Neuronal stem cell (in vitro differentiated cells): ENCODE measurements at regions not wholly inside any gene's neighbourhood (a gene's known extent, or its start where the extent isn't known, plus 50 kb on each side); places are given as distances from the start of the nearest gene placed in this dataset.

Experiments used
- DNase-seq: peaks from one replicate; pipeline ENCODE4 v3.0.0-alpha.2; 2013; ENCODE audit warnings: low spot score
- H2AFZ ChIP-seq: one replicate; pipeline ENCODE4 v1.6.1; 2013; ENCODE audit warnings: mild to moderate bottlenecking, low read length, inconsistent platforms
- H2AK5ac ChIP-seq: 2 replicates; pipeline ENCODE4 v1.6.1; 2013; ENCODE audit warnings: low read depth, mild to moderate bottlenecking, inconsistent platforms, low read length, moderate library complexity, mixed read lengths
- H2BK120ac ChIP-seq: 2 replicates; pipeline ENCODE4 v1.6.1; 2013; ENCODE audit warnings: low read depth, mild to moderate bottlenecking, inconsistent platforms, low read length, moderate library complexity, mixed read lengths
- H2BK12ac ChIP-seq: one replicate; pipeline ENCODE4 v1.6.1; 2013; ENCODE audit warnings: low read length, inconsistent platforms
- H2BK15ac ChIP-seq: 2 replicates; pipeline ENCODE4 v1.6.1; 2013; ENCODE audit warnings: mild to moderate bottlenecking, low read length, inconsistent platforms, mixed read lengths
- H2BK5ac ChIP-seq: one replicate; pipeline ENCODE4 v1.6.1; 2013; ENCODE audit warnings: inconsistent platforms, mild to moderate bottlenecking, low read length, moderate library complexity
- H3K14ac ChIP-seq: one replicate; pipeline ENCODE4 v1.6.1; 2013; ENCODE audit warnings: low read length, inconsistent platforms
- H3K18ac ChIP-seq: 2 replicates; pipeline ENCODE4 v1.6.1; 2013; ENCODE audit warnings: low read length, inconsistent platforms
- H3K23ac ChIP-seq: 2 replicates; pipeline ENCODE4 v1.6.1; 2013; ENCODE audit warnings: low read depth, mild to moderate bottlenecking, mixed read lengths, low read length, inconsistent platforms; ENCODE audit not compliant: poor library complexity
- H3K27ac ChIP-seq: replicated peaks from 3 replicates; pipeline ENCODE4 v1.5.1; 2013; ENCODE audit warnings: low read length, inconsistent platforms
- H3K27me3 ChIP-seq, 3 experiments: 2 replicates each; pipeline ENCODE4 v1.6.1; 2013; ENCODE audit warnings: low read length in 3 of 3, mild to moderate bottlenecking in 2 of 3, inconsistent platforms in 1 of 3, low read depth in 1 of 3, mixed read lengths in 1 of 3, moderate library complexity in 1 of 3; ENCODE audit not compliant: control insufficient read depth in 3 of 3, insufficient read depth in 3 of 3
- H3K36me3 ChIP-seq, 2 donors: replicated peaks in 1 of 2; 2 replicates each; pipeline ENCODE4 v1.6.1; 2013; ENCODE audit warnings: low read length in 2 of 2; ENCODE audit not compliant: control insufficient read depth in 2 of 2, insufficient read depth in 2 of 2
- H3K4ac ChIP-seq: 2 replicates; pipeline ENCODE4 v1.6.1; 2013; ENCODE audit warnings: inconsistent platforms, mild to moderate bottlenecking, low read length, moderate library complexity
- H3K4me1 ChIP-seq, 2 donors: 1 replicate in 1 of 2; 2 replicates in 1 of 2; pipeline ENCODE4 v1.6.1; 2013; ENCODE audit warnings: low read length in 2 of 2, low read depth in 1 of 2; ENCODE audit not compliant: control insufficient read depth in 2 of 2, insufficient read depth in 1 of 2
- H3K4me2 ChIP-seq: one replicate; pipeline ENCODE4 v1.6.1; 2013; ENCODE audit warnings: mild to moderate bottlenecking, low read length, inconsistent platforms; ENCODE audit not compliant: insufficient read depth, poor library complexity, severe bottlenecking
- H3K4me3 ChIP-seq, 2 donors: 2 replicates each; pipeline ENCODE4 v1.5.1; 2013; ENCODE audit warnings: low read length in 2 of 2, mild to moderate bottlenecking in 2 of 2, inconsistent platforms in 1 of 2, moderate library complexity in 1 of 2
- H3K79me1 ChIP-seq: one replicate; pipeline ENCODE4 v1.6.1; 2013; ENCODE audit warnings: low read depth, mild to moderate bottlenecking, inconsistent platforms, low read length, moderate library complexity
- H3K9ac ChIP-seq: one replicate; pipeline ENCODE4 v1.6.1; 2013; ENCODE audit warnings: mild to moderate bottlenecking, low read depth, low read length, inconsistent platforms; ENCODE audit not compliant: poor library complexity
- H3K9me3 ChIP-seq, 2 donors: replicated peaks in 1 of 2; 2 replicates each; pipeline versions ENCODE3 to v1.6.1; 2013; ENCODE audit warnings: low read length in 2 of 2, mild to moderate bottlenecking in 2 of 2, inconsistent platforms in 1 of 2, low read depth in 1 of 2, mixed read lengths in 1 of 2, moderate library complexity in 1 of 2; ENCODE audit not compliant: control insufficient read depth in 2 of 2, insufficient read depth in 1 of 2
- H4K8ac ChIP-seq: one replicate; pipeline ENCODE4 v1.6.1; 2013; ENCODE audit warnings: low read depth, mild to moderate bottlenecking, inconsistent platforms, low read length, moderate library complexity
- H4K91ac ChIP-seq: one replicate; pipeline ENCODE4 v1.6.1; 2013; ENCODE audit warnings: low read length, low read depth, mild to moderate bottlenecking, inconsistent platforms; ENCODE audit not compliant: poor library complexity
- WGBS, 2 donors: extraction: QIAGEN DNeasy Blood & Tissue Kit; methylation state at CpG; one replicate each; pipeline ENCODE4 v1.1.7; 2013; ENCODE audit warnings: missing lambda C conversion rate in 2 of 2, mixed read lengths in 1 of 2; ENCODE audit not compliant: insufficient read length in 2 of 2, insufficient replicate concordance in 1 of 2; ENCODE audit errors: extremely low coverage in 2 of 2; 5-methylcytosine and 5-hydroxymethylcytosine counted together

- Histone ChIP-seq H2BK5ac (no peak overlapping the region), H3K4ac (no peak overlapping the region), H3K36me3 (no peaks in the 10 kb centered on the region), H3K79me1 (no peaks in the 10 kb centered on the region), H4K8ac (no peak overlapping the region), H2BK120ac (no peak overlapping the region), H3K14ac (no peak overlapping the region), H3K4me1 (no peaks in the 10 kb centered on the region), H4K91ac (no peak overlapping the region), H2AK5ac (no peak overlapping the region), H3K27me3 (peaks cover 0 to 6% (median 0%) of the 10 kb centered on the region in 3 experiments), H3K18ac (no peak overlapping the region), H2BK12ac (no peak overlapping the region), H2AFZ (no peak overlapping the region), H3K4me2 (no peak overlapping the region), H3K23ac (no peak overlapping the region), H3K9me3 (no peaks in the 10 kb centered on the region), H2BK15ac (no peak overlapping the region), H3K27ac (no peak overlapping the region), H3K9ac (no peak overlapping the region), H3K4me3 (no peak overlapping the region)
- no peak for DNase-seq
These were observed 266.5 kb downstream of the GFRA1 start for GRCh38 chr10:116006508-116006907.

- whole genome bisulfite sequencing, 2 donors = no CpG with 5 or more reads among the region's 2 CpGs
- no peak overlapping the region for H2BK12ac ChIP-seq
- H3K9me3 ChIP-seq = no peaks in the 10 kb centered on the region
- H4K91ac ChIP-seq = no peak overlapping the region
- no peak overlapping the region for H3K4me3 ChIP-seq
- H3K27me3 ChIP-seq = peaks cover 0 to 6% (median 0%) of the 10 kb centered on the region in 3 experiments
- no peak overlapping the region for H2BK120ac ChIP-seq
- no peak overlapping the region for H3K27ac ChIP-seq
- no peak overlapping the region for H3K4me2 ChIP-seq
- H3K36me3 ChIP-seq = no peaks in the 10 kb centered on the region
- DNase-seq = no peak
- no peak overlapping the region for H2AFZ ChIP-seq
- H3K18ac ChIP-seq = no peak overlapping the region
- H2BK5ac ChIP-seq = no peak overlapping the region
- no peak overlapping the region for H3K14ac ChIP-seq
- peaks cover 0 to 12% of the 10 kb centered on the region in 2 donors for H3K4me1 ChIP-seq
- no peak overlapping the region for H3K4ac ChIP-seq
- H2BK15ac ChIP-seq = no peak overlapping the region
- H4K8ac ChIP-seq = no peak overlapping the region
- no peak overlapping the region for H3K9ac ChIP-seq
- no peak overlapping the region for H2AK5ac ChIP-seq
- H3K23ac ChIP-seq = no peak overlapping the region
- no peaks in the 10 kb centered on the region for H3K79me1 ChIP-seq
These were observed 267.7 kb downstream of the GFRA1 start for GRCh38 chr10:116005301-116005700.

- no peak overlapping the region for H4K91ac ChIP-seq
- H3K27ac ChIP-seq = no peak overlapping the region
- no peaks in the 10 kb centered on the region for H3K36me3 ChIP-seq
- H4K8ac ChIP-seq = no peak overlapping the region
- no peak overlapping the region for H3K14ac ChIP-seq
- peaks cover 0 to 2% of the 10 kb centered on the region in 2 donors for H3K9me3 ChIP-seq
- no peak overlapping the region for H2AFZ ChIP-seq
- no peak overlapping the region for H2BK12ac ChIP-seq
- H3K23ac ChIP-seq = no peak overlapping the region
- H3K4me1 ChIP-seq = peaks cover 0 to 13% of the 10 kb centered on the region in 2 donors
- no peak overlapping the region for H2BK5ac ChIP-seq
- no peak overlapping the region for H2BK120ac ChIP-seq
- H3K27me3 ChIP-seq = peaks cover 0 to 10% (median 0%) of the 10 kb centered on the region in 3 experiments
- WGBS, 2 donors = no CpG with 5 or more reads among the region's 1 CpG
- no peak overlapping the region for H3K4ac ChIP-seq
- no peak for DNase-seq
- H3K4me2 ChIP-seq = no peak overlapping the region
- H2AK5ac ChIP-seq = no peak overlapping the region
- H3K79me1 ChIP-seq = no peaks in the 10 kb centered on the region
- no peak overlapping the region for H3K4me3 ChIP-seq
- H2BK15ac ChIP-seq = no peak overlapping the region
- no peak overlapping the region for H3K18ac ChIP-seq
- no peak overlapping the region for H3K9ac ChIP-seq
These were observed 270.3 kb downstream of the GFRA1 start for GRCh38 chr10:116002735-116003134.

DNA sequence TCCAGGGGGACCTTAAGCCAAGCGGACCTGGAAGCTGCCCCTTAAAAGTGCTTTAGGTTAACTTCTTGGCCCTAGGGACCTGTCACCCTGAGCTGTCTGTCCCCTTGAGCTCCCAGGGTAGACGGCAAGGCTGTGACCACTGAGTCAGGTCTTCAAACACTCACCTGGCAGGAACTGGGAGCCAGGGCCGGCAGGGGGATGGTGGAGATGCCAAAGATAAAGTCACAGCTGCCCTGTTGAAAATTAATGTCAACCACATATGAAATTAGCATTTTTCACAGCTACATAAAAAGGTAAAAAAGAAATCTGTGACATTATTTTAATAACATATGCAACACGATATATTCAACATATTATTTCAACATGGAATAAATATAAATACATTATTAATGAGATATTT, 271.0 kb downstream of the GFRA1 start:
- Histone ChIP-seq H2BK5ac (no peak overlapping the region), H3K36me3 (no peaks in the 10 kb centered on the region), H3K27ac (no peak overlapping the region), H2AFZ (no peak overlapping the region), H2AK5ac (no peak overlapping the region), H2BK15ac (no peak overlapping the region), H3K9me3 (peaks cover 0 to 4% of the 10 kb centered on the region in 2 donors), H2BK120ac (no peak overlapping the region), H3K9ac (no peak overlapping the region), H3K4ac (no peak overlapping the region), H4K91ac (no peak overlapping the region), H4K8ac (no peak overlapping the region), H3K27me3 (peaks cover 0 to 9% (median 0%) of the 10 kb centered on the region in 3 experiments), H3K18ac (peak overlapping the region; percentile 42), H3K79me1 (no peaks in the 10 kb centered on the region), H3K4me2 (no peak overlapping the region), H3K14ac (no peak overlapping the region), H3K23ac (no peak overlapping the region), H3K4me3 (no peak overlapping the region), H2BK12ac (no peak overlapping the region), H3K4me1 (peaks cover 0 to 13% of the 10 kb centered on the region in 2 donors)
- WGBS, 2 donors = no CpG with 5 or more reads among the region's 4 CpGs
- DNase-seq = no peak
